WTC11 (cell line): ENCODE measurements at regions not wholly inside any gene's neighbourhood (a gene's known extent, or its start where the extent isn't known, plus 50 kb on each side); places are given as distances from the start of the nearest gene placed in this dataset.

Experiments
- ATAC-seq: fragments of 200-7000 bp; cut with Tn5 transposase; 2 replicates; pipeline ENCODE4 v1.10.0; 2021; ENCODE audit warnings: mild to moderate bottlenecking, moderate library complexity
- CTCF ChIA-PET: fragments of 300-600 bp; sonication (Branson Sonifier 250); formaldehyde crosslinking; loops from one replicate; lab custom pipeline; 2021; ENCODE audit warnings: antibody characterized with exemption; lab: Charles Lee
- POLR2A ChIA-PET: fragments of 350-600 bp; sonication (Branson Sonifier 250); formaldehyde crosslinking; loops from one replicate; lab custom pipeline; 2021; ENCODE audit warnings: antibody characterized with exemption; lab: Charles Lee
- DNase-seq: peaks from one replicate; pipeline ENCODE4 v3.0.0; 2021; ENCODE audit warnings: low spot score
- H3K27ac Mint-ChIP-seq: 2 replicates; pipeline ENCODE4 v1.8.0; 2021; ENCODE audit warnings: mixed read lengths
- H3K27me3 Mint-ChIP-seq: 2 replicates; pipeline ENCODE4 v1.8.0; 2021; ENCODE audit warnings: low read depth, mild to moderate bottlenecking, moderate library complexity, mixed read lengths
- H3K36me3 Mint-ChIP-seq: 2 replicates; pipeline ENCODE4 v1.8.0; 2021; ENCODE audit warnings: mixed read lengths
- H3K4me1 Mint-ChIP-seq: 2 replicates; pipeline ENCODE4 v1.8.0; 2022; ENCODE audit warnings: mixed read lengths
- H3K4me3 Mint-ChIP-seq: 2 replicates; pipeline ENCODE4 v1.8.0; 2021; ENCODE audit warnings: mild to moderate bottlenecking, moderate library complexity, mixed read lengths
- H3K9me3 Mint-ChIP-seq: 2 replicates; pipeline ENCODE4 v1.8.0; 2021; ENCODE audit warnings: mixed read lengths
- ATF3 ChIP-seq: sonication (generic); formaldehyde crosslinking; conservative IDR thresholded peaks from 2 replicates; pipeline ENCODE4 v1.8.1; 2022; ENCODE audit warnings: mild to moderate bottlenecking, missing genetic modification reagents
- CBFB ChIP-seq: sonication (generic); formaldehyde crosslinking; IDR thresholded peaks from 2 replicates; pipeline ENCODE4 v1.8.1; 2022; ENCODE audit warnings: mild to moderate bottlenecking, low read depth, missing genetic modification reagents
- E2F4 ChIP-seq: sonication (generic); formaldehyde crosslinking; IDR thresholded peaks from 2 replicates; pipeline ENCODE4 v1.8.1; 2022; ENCODE audit warnings: low read depth, mild to moderate bottlenecking, moderate library complexity, missing genetic modification reagents, borderline replicate concordance
- ELF4 ChIP-seq: sonication (generic); formaldehyde crosslinking; IDR thresholded peaks from 2 replicates; pipeline ENCODE4 v1.8.1; 2022; ENCODE audit warnings: low read depth, mild to moderate bottlenecking, moderate library complexity, missing genetic modification reagents
- EMX1 ChIP-seq: fragments of 250-450 bp; sonication (Bioruptor Pico); IDR thresholded peaks from 2 replicates; pipeline ENCODE4 v1.8.0; 2021; ENCODE audit warnings: mild to moderate bottlenecking
- ERG ChIP-seq: fragments of 250-450 bp; sonication (Bioruptor Pico); IDR thresholded peaks from 2 replicates; pipeline ENCODE4 v1.8.0; 2021; ENCODE audit warnings: mild to moderate bottlenecking
- ESRRA ChIP-seq: sonication (generic); formaldehyde crosslinking; IDR thresholded peaks from 2 replicates; pipeline ENCODE4 v1.8.1; 2022; ENCODE audit warnings: mild to moderate bottlenecking, missing genetic modification reagents, borderline replicate concordance
- IRF1 ChIP-seq: sonication (generic); formaldehyde crosslinking; IDR thresholded peaks from 2 replicates; pipeline ENCODE4 v1.8.0; 2023; ENCODE audit warnings: missing genetic modification reagents
- JAZF1 ChIP-seq: fragments of 250-450 bp; sonication (Bioruptor Pico); IDR thresholded peaks from 2 replicates; pipeline ENCODE4 v1.9.0; 2021; ENCODE audit warnings: moderate library complexity, mild to moderate bottlenecking, inconsistent platforms
- NR2C2 ChIP-seq: sonication (generic); formaldehyde crosslinking; IDR thresholded peaks from 2 replicates; pipeline ENCODE4 v1.8.0; 2022; ENCODE audit warnings: mild to moderate bottlenecking, missing genetic modification reagents
- PRRX2 ChIP-seq: fragments of 250-450 bp; sonication (Bioruptor Pico); IDR thresholded peaks from 2 replicates; pipeline ENCODE4 v1.8.0; 2021; ENCODE audit warnings: mild to moderate bottlenecking
- SP1 ChIP-seq: sonication (generic); formaldehyde crosslinking; conservative IDR thresholded peaks from 2 replicates; pipeline ENCODE4 v1.8.1; 2022; ENCODE audit warnings: missing genetic modification reagents
- TCF7 ChIP-seq: sonication (generic); formaldehyde crosslinking; IDR thresholded peaks from 2 replicates; pipeline ENCODE4 v1.8.0; 2022; ENCODE audit warnings: mild to moderate bottlenecking, low read depth, missing genetic modification reagents, moderate library complexity
- TEAD4 ChIP-seq: sonication (generic); formaldehyde crosslinking; IDR thresholded peaks from 2 replicates; pipeline ENCODE4 v1.8.0; 2022; ENCODE audit warnings: mild to moderate bottlenecking, missing genetic modification reagents
- ZNF121 ChIP-seq: sonication (generic); formaldehyde crosslinking; IDR thresholded peaks from 2 replicates; pipeline ENCODE4 v1.8.0; 2023; ENCODE audit warnings: missing genetic modification reagents
- ZNF263 ChIP-seq: sonication (generic); formaldehyde crosslinking; IDR thresholded peaks from 2 replicates; pipeline ENCODE4 v1.8.1; 2022; ENCODE audit warnings: low read depth, mild to moderate bottlenecking, moderate library complexity, missing genetic modification reagents
- ZNF281 ChIP-seq: sonication (generic); formaldehyde crosslinking; IDR thresholded peaks from 2 replicates; pipeline ENCODE4 v1.8.0; 2023; ENCODE audit warnings: mild to moderate bottlenecking, missing genetic modification reagents
- ZNF317 ChIP-seq: sonication (generic); formaldehyde crosslinking; IDR thresholded peaks from 2 replicates; pipeline ENCODE4 v1.8.1; 2023; ENCODE audit warnings: low read depth, mild to moderate bottlenecking, moderate library complexity, missing genetic modification reagents, borderline replicate concordance
- ZNF416 ChIP-seq: fragments of 250-450 bp; sonication (Bioruptor Pico); IDR thresholded peaks from 2 replicates; pipeline ENCODE4 v1.9.0; 2021; ENCODE audit warnings: mild to moderate bottlenecking, inconsistent platforms
- ZNF423 ChIP-seq: fragments of 250-450 bp; sonication (Bioruptor Pico); IDR thresholded peaks from 2 replicates; pipeline ENCODE4 v2.1.2; 2022; ENCODE audit warnings: mild to moderate bottlenecking, moderate library complexity
- ZNF425 ChIP-seq: fragments of 250-450 bp; sonication (Bioruptor Pico); conservative IDR thresholded peaks from 2 replicates; pipeline ENCODE4 v1.9.0; 2021; ENCODE audit warnings: mild to moderate bottlenecking
- ZNF671 ChIP-seq: fragments of 250-450 bp; sonication (Bioruptor Pico); IDR thresholded peaks from 2 replicates; pipeline ENCODE4 v1.8.0; 2021; ENCODE audit warnings: mild to moderate bottlenecking
- ZSCAN18 ChIP-seq: fragments of 250-450 bp; sonication (Bioruptor Pico); IDR thresholded peaks from 2 replicates; pipeline ENCODE4 v2.1.2; 2022; ENCODE audit warnings: mild to moderate bottlenecking, moderate library complexity

GRCh38 chr12:13816394-13816793 lies 165.0 kb downstream of the GRIN2B start:
- H3K27ac Mint-ChIP-seq = no peak overlapping the region
- TF ChIP-seq TEAD4 (CRISPR knock-in tag) = no peak
- TF ChIP-seq, all 79 proteins: peak for 0
- CTCF ChIA-PET = no interaction called here
- Mint-ChIP-seq H3K36me3 (no peaks in the 10 kb centered on the region), H3K9me3 (no peaks in the 10 kb centered on the region), H3K4me1 (peaks cover 8% of the 10 kb centered on the region), H3K4me3 (no peak overlapping the region), H3K27me3 (no peaks in the 10 kb centered on the region)
- DNase-seq (no peak), ATAC-seq (peak; percentile 62; the same call in 1 of the 2 replicates)
- POLR2A ChIA-PET = no interaction called here

GRCh38 chr12:13812168-13812567 lies 169.2 kb downstream of the GRIN2B start:
- no peak for ATAC-seq
- no peaks in the 10 kb centered on the region for H3K9me3 Mint-ChIP-seq
- DNase-seq = no peak
- H3K27ac Mint-ChIP-seq = no peak overlapping the region
- H3K36me3 Mint-ChIP-seq = no peaks in the 10 kb centered on the region
- H3K27me3 Mint-ChIP-seq = no peaks in the 10 kb centered on the region; the same call in 1 of the 2 replicates
- H3K4me1 Mint-ChIP-seq = peaks cover 2% of the 10 kb centered on the region; the same call in 1 of the 2 replicates
- no peak overlapping the region for H3K4me3 Mint-ChIP-seq
- CTCF ChIA-PET = no interaction called here
- TF ChIP-seq JAZF1 (CRISPR knock-in tag) = no peak
- TF ChIP-seq ZNF281 = no peak
- no peak for TF ChIP-seq ZNF317 (CRISPR knock-in tag)
- TF ChIP-seq ZNF121 (CRISPR knock-in tag) = no peak
- TF ChIP-seq ZSCAN18 = no peak
- TF ChIP-seq ZNF263 (CRISPR knock-in tag) = no peak
- TF ChIP-seq EMX1 (CRISPR knock-in tag) = no peak
- TF ChIP-seq SP1 (CRISPR knock-in tag) = no peak
- TF ChIP-seq ESRRA (CRISPR knock-in tag) = no peak
- TF ChIP-seq ERG (CRISPR knock-in tag) = no peak
- TF ChIP-seq IRF1 (CRISPR knock-in tag) = no peak
- TF ChIP-seq ZNF671 (CRISPR knock-in tag) = no peak
- POLR2A ChIA-PET = no interaction called here

- DNase-seq (no peak), ATAC-seq (no peak)
- no peaks in the 10 kb centered on the region for H3K36me3 Mint-ChIP-seq
- ChIA-PET POLR2A (interaction anchor here (0.6 kb wide), 1 partner anchor 17 kb away, joined by 5 read pairs; no protein-coding TSS in a partner anchor), CTCF (no interaction called here)
- no peaks in the 10 kb centered on the region; the same call in 1 of the 2 replicates for H3K27me3 Mint-ChIP-seq
- no peaks in the 10 kb centered on the region for H3K9me3 Mint-ChIP-seq
- H3K4me1 Mint-ChIP-seq = no peaks in the 10 kb centered on the region
- H3K4me3 Mint-ChIP-seq = no peak overlapping the region
- no peak overlapping the region for H3K27ac Mint-ChIP-seq
- TF ChIP-seq ZNF423 (CRISPR knock-in tag) (no peak), ZNF317 (CRISPR knock-in tag) (no peak), IRF1 (CRISPR knock-in tag) (no peak), CBFB (CRISPR knock-in tag) (no peak), ATF3 (no peak), E2F4 (CRISPR knock-in tag) (no peak), PRRX2 (CRISPR knock-in tag) (no peak), TCF7 (CRISPR knock-in tag) (no peak), ZNF425 (CRISPR knock-in tag) (no peak), ZNF416 (no peak), NR2C2 (CRISPR knock-in tag) (no peak), ELF4 (CRISPR knock-in tag) (no peak), ZNF671 (CRISPR knock-in tag) (no peak)
Observed at GRCh38 chr12:13811061-13811460, 170.3 kb downstream of the GRIN2B start.
